ENCODE measurements at regions not wholly inside any gene's neighbourhood (a gene's known extent, or its start where the extent isn't known, plus 50 kb on each side); places are given as distances from the start of the nearest gene placed in this dataset.

- TF ChIP-seq MXI1 (IDR thresholded peaks at IDR 0.05; ENCODE audit: low read depth, low read length) (no peak), PBX3 (IDR thresholded peaks at IDR 0.05) (no peak), YY1 (IDR thresholded peaks at IDR 0.05; ENCODE audit: low read depth) (no peak), RFX5 (IDR thresholded peaks at IDR 0.05; ENCODE audit: low read length) (no peak), SMC3 (IDR thresholded peaks at IDR 0.05; ENCODE audit: low read depth, low read length) (no peak), EZH2phosphoT487 (IDR thresholded peaks at IDR 0.05; ENCODE audit: borderline replicate concordance, low read depth) (no peak), EP300 (IDR thresholded peaks at IDR 0.05; ENCODE audit: borderline replicate concordance in 1 of 2, low read depth in 1 of 2, low read length in 1 of 2) (no peak)
- TF ChIP-seq, protein P1, sequence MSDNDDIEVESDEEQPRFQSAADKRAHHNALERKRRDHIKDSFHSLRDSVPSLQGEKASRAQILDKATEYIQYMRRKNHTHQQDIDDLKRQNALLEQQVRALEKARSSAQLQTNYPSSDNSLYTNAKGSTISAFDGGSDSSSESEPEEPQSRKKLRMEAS (IDR thresholded peaks at IDR 0.05; ENCODE audit: low read depth), result no peak
- TF ChIP-seq, protein P2, sequence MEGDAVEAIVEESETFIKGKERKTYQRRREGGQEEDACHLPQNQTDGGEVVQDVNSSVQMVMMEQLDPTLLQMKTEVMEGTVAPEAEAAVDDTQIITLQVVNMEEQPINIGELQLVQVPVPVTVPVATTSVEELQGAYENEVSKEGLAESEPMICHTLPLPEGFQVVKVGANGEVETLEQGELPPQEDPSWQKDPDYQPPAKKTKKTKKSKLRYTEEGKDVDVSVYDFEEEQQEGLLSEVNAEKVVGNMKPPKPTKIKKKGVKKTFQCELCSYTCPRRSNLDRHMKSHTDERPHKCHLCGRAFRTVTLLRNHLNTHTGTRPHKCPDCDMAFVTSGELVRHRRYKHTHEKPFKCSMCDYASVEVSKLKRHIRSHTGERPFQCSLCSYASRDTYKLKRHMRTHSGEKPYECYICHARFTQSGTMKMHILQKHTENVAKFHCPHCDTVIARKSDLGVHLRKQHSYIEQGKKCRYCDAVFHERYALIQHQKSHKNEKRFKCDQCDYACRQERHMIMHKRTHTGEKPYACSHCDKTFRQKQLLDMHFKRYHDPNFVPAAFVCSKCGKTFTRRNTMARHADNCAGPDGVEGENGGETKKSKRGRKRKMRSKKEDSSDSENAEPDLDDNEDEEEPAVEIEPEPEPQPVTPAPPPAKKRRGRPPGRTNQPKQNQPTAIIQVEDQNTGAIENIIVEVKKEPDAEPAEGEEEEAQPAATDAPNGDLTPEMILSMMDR (IDR thresholded peaks at IDR 0.05), result no peak
- TF ChIP-seq, protein P3, sequence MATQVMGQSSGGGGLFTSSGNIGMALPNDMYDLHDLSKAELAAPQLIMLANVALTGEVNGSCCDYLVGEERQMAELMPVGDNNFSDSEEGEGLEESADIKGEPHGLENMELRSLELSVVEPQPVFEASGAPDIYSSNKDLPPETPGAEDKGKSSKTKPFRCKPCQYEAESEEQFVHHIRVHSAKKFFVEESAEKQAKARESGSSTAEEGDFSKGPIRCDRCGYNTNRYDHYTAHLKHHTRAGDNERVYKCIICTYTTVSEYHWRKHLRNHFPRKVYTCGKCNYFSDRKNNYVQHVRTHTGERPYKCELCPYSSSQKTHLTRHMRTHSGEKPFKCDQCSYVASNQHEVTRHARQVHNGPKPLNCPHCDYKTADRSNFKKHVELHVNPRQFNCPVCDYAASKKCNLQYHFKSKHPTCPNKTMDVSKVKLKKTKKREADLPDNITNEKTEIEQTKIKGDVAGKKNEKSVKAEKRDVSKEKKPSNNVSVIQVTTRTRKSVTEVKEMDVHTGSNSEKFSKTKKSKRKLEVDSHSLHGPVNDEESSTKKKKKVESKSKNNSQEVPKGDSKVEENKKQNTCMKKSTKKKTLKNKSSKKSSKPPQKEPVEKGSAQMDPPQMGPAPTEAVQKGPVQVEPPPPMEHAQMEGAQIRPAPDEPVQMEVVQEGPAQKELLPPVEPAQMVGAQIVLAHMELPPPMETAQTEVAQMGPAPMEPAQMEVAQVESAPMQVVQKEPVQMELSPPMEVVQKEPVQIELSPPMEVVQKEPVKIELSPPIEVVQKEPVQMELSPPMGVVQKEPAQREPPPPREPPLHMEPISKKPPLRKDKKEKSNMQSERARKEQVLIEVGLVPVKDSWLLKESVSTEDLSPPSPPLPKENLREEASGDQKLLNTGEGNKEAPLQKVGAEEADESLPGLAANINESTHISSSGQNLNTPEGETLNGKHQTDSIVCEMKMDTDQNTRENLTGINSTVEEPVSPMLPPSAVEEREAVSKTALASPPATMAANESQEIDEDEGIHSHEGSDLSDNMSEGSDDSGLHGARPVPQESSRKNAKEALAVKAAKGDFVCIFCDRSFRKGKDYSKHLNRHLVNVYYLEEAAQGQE (IDR thresholded peaks at IDR 0.05; ENCODE audit: low read depth, low read length), result no peak
These were observed 451.9 kb upstream of the MKI67 start for GRCh38 chr10:128577958-128578750.
